HL-60/S4 treated with retinoic acid at 250 ng/mL for 4 days and 3 days (cell line): ENCODE measurements at regions not wholly inside any gene's neighbourhood (a gene's known extent, or its start where the extent isn't known, plus 50 kb on each side); places are given as distances from the start of the nearest gene placed in this dataset.

Source experiments
- in situ Hi-C: fragments of 300-500 bp; cut with MboI; formaldehyde crosslinking; loops from 2 replicates; pipeline ENCODE4 v1.7.0; 2022; ENCODE audit warnings: low sequenced_read_pairs

- in situ Hi-C loops, result no loop called here
These were observed 53.5 kb upstream of the CHODL start for GRCh38 chr21:18191139-18191538.

- in situ Hi-C loops, result no loop called here
These were observed 66.1 kb upstream of the CHODL start for GRCh38 chr21:18178509-18178908.

GRCh38 chr21:18174370-18174769 is 70.3 kb upstream of the CHODL start:
- in situ Hi-C loops, result no loop called here

- in situ Hi-C loops, result no loop called here
These were observed 73.8 kb upstream of the CHODL start for GRCh38 chr21:18170829-18171228.

GRCh38 chr21:18170221-18170620 is 74.4 kb upstream of the CHODL start:
- in situ Hi-C loops, result no loop called here

GRCh38 chr21:18168108-18168507 is 76.5 kb upstream of the CHODL start:
- in situ Hi-C loops, result no loop called here

- in situ Hi-C loops, result no loop called here
These were observed 79.7 kb upstream of the CHODL start for GRCh38 chr21:18164933-18165332.

- in situ Hi-C loops, result no loop called here
These were observed 80.2 kb upstream of the CHODL start for GRCh38 chr21:18164483-18164882.

GRCh38 chr21:18163956-18164355 is 80.7 kb upstream of the CHODL start:
- in situ Hi-C loops, result no loop called here

- in situ Hi-C loops, result no loop called here
These were observed 82.8 kb upstream of the CHODL start for GRCh38 chr21:18161841-18162240.

- in situ Hi-C loops, result no loop called here
These were observed 87.2 kb upstream of the CHODL start for GRCh38 chr21:18157406-18157805.

GRCh38 chr21:18155508-18156193 is 89.0 kb upstream of the CHODL start:
- in situ Hi-C loops, result no loop called here

GRCh38 chr21:18153063-18153462 is 91.6 kb upstream of the CHODL start:
- in situ Hi-C loops, result no loop called here

- in situ Hi-C loops, result no loop called here
These were observed 92.3 kb upstream of the CHODL start for GRCh38 chr21:18152371-18152770.

GRCh38 chr21:18151046-18151445 is 93.6 kb upstream of the CHODL start:
- in situ Hi-C loops, result no loop called here

GRCh38 chr21:18148401-18148800 is 96.2 kb upstream of the CHODL start:
- in situ Hi-C loops, result no loop called here

- in situ Hi-C loops, result no loop called here
These were observed 97.0 kb upstream of the CHODL start for GRCh38 chr21:18147678-18148077.

GRCh38 chr21:18146820-18147219 is 97.8 kb upstream of the CHODL start:
- in situ Hi-C loops, result no loop called here

- in situ Hi-C loops, result no loop called here
These were observed 100.3 kb upstream of the CHODL start for GRCh38 chr21:18144339-18144738.

- in situ Hi-C loops, result no loop called here
These were observed 102.0 kb upstream of the CHODL start for GRCh38 chr21:18142655-18143054.

GRCh38 chr21:18138507-18138906 is 106.1 kb upstream of the CHODL start:
- in situ Hi-C loops, result no loop called here

- in situ Hi-C loops, result no loop called here
These were observed 115.1 kb upstream of the CHODL start for GRCh38 chr21:18129526-18129925.

- in situ Hi-C loops, result no loop called here
These were observed 126.1 kb upstream of the CHODL start for GRCh38 chr21:18118566-18118965.
